NCI-H82 treated with DMSO at 0.1 percent for 48 hours (cell line): ENCODE measurements at regions not wholly inside any gene's neighbourhood (a gene's known extent, or its start where the extent isn't known, plus 50 kb on each side); places are given as distances from the start of the nearest gene placed in this dataset.
"Not testable (repeated sequence)": the region's sequence is repeated elsewhere in the genome, so short reads cannot be mapped to it uniquely, and the experiment has no call there.

Experiments used
- DNase-seq: peaks from one replicate; lab custom pipeline; 2025; ENCODE audit not compliant: unreplicated experiment; lab: John Stamatoyannopoulos, UW

DNA sequence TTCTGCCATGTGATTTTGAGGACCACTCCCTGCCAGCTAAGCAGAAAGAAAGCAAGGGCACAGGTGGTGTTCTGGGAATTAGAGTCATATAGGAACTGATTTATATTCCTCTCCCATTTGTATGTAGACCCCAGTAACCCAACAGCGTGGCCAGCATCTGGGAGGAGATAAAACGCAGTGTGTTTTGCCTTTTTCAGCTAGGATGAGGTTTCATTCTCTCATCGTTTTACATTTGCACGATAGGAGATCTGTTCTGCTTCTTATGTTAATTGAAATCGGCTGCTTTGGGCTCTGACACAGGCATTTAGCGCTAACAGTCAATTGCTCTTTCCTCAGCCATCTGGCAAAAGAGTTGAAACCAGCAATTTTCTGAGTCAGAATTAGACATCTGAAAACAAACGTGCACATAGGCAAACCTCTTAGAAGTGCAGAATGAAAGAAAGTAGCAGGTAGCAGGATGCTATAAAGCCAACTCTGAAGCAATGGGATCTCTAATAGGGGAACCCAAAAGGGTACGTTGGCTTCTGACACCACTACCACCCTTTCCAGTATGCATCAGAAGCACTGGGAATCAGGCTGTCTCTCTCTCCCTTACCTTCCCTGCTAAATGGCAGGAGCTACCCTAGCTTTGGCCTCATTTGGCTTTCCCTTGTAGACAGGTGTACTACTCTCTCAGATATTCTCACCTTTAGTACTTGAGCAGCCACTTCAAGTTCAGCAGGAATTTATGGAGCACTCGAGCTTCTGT, 219.1 kb downstream of the PHLDA1 start:
- DNase-seq, result peak; percentile 32

DNA sequence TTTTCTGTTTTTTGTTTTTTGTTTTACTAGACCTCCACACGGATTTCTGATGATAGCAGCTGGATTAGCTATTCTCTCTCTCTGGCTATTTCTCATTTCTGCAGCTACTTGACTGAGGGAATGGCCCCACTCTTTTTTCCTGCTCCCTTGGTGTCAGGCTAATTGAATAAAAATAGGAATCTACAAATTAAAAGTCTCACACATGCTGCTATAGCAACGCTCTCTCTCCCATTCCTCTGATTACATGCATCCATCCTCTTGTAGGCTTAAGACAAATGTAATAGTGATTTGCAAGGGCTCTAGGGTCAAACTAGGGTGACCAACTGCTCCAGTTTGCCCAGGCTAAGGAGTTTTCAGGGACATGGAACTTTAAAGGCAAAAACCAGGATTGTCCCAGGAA, 221.8 kb downstream of the PHLDA1 start:
- no peak for DNase-seq

DNA sequence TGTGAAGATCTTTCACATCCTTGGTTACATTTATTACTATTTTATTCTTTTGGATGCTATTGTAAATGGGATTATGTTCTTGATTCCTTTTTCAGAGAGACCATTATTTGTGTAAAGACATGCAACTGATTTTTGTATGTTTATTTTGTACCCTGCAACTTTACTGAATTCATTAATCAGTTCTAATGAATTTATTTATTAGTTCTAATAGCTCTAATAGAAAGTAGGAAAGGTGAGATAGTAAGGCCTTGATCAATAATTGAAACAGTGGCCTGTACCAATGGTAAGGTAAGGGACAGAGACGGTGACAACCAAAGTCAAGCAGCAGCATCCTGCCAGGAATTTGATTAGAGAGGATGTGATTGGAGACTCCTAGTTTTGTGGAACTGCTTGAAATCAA, 224.1 kb downstream of the PHLDA1 start:
- DNase-seq, result no peak

DNA sequence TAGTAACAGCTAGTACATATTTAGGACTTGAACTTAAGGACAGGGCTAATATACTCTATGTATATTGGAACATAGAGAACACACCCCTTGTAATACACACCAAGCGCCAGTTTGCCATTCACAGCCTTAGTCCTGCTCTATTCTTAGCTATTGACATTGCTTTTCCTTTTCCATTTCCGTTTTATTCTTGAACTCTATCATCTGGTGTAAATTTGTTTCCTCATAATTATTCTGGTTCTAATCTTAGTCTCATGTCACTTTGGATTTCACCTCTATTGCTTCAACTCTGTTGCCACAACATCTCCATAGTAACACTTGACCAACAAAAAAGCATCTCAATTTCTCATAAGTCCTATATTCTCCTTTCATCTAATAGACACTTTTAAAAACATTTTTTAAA, 225.7 kb downstream of the PHLDA1 start:
- no peak for DNase-seq

DNA sequence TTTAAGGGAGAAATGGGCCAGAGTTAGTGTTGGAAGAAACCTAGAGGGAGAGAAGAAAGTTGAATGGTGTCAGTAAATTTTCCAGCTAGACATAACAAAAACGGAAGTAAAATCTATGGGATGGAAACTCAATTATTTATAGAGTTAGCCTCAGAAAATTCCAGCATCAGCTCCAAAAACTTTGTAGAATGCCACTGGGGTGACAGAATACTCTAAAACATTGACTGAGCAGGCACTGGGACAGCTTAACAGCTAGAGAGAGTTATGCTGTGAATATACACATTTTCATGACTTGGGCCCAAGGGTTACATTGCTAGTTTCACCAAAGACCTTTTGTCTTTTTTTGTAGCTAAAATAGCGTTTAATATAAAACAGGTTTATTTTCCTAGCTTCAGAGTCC, 226.3 kb downstream of the PHLDA1 start:
- no peak for DNase-seq

DNA sequence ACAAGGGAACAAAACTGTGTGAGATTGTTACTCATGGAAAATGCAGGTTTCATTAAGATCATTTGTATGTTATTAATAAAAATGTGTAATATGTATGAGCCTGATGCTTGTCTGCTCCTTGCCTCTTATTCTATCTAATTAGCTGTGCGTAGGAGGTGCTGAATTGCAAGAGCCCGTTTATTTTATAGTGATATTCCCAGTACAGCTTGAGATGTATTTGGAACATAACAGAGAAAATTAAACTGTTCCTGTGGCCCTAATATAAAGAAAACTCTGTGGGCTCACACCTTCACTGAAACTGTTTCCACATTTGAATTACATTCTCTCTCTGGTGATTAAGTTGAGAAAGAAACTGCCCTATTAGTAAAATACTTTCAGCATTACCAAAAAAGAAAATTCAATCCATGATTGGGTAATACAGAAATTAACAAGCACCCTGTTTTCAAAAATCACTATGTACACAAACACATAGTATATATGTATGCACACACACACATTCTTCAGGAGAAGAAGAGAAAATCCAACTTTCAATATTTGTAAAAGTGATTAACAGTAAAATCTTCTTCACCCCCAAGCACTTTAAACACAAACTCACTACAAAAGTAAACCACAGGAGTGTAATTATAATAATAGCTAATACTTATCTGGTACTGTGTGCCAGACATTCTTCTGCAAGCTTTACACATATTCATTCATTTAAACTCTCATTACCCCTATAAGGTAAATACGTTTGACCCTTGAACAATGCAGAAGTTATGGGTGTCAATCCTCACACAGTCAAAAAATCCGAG, 233.2 kb downstream of the PHLDA1 start:
- DNase-seq, result no peak

DNA sequence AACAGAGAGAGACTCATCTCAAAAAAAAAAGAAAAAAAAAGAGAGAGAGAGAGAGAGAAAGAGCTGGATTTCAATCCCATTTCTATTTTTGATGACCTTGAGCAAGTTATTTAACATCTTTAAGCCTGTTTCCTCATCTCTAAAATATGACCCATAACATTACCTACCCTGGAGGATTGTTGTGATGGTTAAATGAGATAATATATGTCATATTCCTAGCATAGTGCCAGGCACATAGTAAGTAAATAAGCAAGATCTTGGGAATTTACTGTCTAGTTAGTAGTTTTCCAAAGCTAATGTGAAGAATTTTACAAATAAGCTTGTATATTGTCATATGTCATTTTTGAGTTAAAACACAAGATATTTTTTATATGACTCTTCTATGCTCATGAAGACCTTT, 236.5 kb downstream of the PHLDA1 start:
- DNase-seq, result no peak

DNA sequence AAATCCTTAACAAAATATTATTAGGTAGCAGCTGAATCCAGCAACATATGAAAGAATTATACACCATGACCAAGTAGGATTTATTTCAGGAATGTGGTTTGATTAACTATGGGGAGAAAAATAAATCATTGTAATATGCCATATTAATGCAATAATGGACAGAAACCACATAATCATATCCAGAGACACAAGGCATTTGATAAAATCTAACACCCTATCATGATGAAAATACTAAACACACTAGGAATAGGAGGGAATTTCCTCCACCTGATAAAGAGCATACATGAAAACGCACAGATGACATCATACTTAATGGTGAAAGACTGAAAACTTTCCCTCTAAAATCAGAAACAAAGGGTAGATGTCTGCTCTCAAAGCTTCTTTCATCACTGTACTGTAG, 238.9 kb downstream of the PHLDA1 start:
- DNase-seq, result no peak

DNA sequence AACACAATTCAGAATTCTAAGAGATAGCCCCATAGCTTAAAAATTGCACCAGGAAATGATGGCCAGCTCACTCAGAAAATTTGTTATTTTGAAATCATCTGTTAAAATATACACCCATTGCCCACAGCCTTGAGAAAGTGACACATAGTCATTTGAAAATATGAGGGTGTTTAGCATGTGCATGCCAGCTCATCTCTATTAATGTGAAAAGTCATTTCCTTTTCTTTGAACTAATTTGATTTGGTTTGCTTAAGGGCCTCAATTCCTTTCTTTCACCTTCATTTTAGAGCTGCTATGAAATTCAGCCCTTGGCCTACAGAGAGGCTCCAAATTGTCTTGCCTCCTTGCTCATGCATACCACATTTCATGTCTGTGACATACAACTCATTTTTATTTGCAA, 241.4 kb downstream of the PHLDA1 start:
- no peak for DNase-seq

DNA sequence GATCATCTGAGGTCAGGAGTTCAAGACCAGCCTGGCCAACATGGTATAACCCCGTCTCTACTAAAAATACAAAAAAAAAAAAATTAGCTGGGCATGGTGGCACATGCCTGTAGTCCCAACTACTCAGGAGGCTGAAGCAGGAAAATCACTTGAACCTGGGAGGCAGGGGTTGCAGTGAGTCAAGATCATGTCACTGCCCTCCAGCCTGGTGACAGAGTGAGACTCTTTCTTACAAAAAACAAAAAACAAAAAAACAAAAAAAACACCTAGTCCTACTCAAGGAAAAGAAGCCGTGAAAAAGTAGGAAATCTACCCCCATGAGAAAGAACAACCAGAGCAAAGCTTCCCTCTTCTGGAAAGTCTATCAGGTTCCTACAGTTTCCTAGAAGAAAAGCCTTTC, 244.4 kb downstream of the PHLDA1 start:
- not testable (repeated sequence) for DNase-seq

DNA sequence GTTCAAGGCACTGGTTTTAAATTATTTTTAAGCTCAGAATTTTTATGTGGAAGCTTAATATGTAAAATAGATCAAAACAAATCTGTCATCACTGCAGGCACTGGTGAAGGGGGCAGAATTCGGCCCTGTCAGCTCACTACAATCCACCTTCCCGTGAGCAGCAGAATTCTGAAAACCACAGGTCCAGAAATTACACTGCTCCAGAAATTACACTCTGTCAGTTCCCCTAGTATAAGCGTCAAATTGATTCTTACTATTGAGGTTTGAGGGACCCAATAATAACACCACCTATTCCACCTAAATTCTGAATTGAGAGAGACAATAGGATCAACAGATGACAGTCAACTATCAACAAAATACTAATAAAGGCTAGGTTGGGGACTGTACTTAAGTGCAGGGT, 245.5 kb downstream of the PHLDA1 start:
- no peak for DNase-seq

DNA sequence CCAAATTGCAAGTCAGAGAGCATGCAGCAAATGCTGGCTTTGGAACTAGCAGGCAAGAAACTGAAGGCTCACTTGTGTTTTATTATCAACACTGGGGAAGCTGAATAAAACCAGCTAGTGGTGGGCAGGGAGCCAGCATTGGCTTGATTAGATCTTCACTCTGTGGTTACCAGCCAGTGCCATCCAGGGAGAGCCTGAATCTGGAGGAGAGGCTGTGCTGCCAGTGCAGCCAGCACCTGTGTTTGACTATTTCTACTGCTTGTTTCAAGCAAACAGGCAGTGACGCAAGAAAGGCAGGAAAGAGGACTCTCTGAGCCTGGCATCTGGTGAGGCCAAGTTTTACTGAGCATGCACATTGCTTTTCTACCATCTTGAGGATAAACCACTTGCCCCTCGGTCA, 247.0 kb downstream of the PHLDA1 start:
- DNase-seq, result no peak

DNA sequence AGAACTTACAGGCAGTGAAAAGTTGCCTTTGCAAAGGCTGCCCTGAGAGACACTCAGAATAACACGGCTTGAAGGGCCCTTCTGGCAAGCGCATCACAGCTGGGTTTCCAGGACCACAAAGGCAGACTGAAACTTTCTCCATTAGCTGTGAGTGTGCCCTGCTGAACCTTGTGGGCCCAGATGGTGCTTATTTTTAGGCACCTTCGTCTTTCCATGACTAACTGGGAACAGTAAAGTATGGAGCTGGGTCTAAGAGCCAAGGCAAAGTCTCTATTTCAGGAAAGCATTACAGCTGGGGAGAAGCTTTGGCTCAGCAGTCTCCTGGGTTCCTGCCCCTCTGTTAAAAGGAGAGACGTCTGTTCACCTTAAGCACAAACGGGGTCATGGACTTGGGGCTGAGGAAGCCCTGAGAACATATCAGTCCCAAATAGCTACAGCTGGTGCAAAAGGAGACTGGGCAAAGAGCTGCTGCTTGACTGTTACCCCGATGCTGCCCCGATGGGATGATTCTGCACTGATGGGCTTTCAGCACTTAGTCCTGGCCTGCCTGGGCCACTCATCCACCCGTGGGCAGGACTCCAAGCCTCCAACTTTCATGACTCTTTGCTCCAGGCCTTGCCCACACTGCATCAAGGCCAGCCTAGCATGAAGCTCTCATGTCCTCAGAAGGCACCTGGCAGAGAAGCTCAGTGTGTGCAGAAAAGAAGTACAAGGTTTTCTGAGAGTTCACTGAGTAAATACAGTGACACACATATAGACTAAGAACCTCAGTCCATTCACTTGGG, 248.3 kb downstream of the PHLDA1 start:
- DNase-seq, result no peak

DNA sequence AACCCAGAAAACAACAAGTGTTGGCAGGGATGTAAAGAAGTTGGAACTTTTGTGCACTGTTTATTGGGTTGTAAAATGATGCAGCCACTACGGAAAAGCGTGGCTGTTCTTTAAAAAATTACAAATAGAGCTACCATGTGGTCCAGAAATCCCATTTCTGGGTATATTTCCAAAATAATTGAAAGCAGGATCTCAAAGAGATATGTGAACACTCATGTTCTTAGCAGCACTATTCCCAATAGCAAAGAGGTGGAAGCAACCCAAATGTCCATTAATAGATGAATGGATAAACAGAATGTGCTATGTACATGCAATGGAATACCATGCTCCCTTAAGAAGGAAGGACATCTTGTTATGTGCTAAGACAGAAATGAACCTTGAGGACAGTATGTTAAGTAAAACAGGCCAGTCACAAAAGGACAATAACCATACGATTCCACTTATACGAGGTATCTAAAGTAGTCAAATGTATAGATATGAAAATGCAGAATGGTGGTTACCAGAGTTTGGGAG, 249.5 kb downstream of the PHLDA1 start:
- DNase-seq, result no peak

DNA sequence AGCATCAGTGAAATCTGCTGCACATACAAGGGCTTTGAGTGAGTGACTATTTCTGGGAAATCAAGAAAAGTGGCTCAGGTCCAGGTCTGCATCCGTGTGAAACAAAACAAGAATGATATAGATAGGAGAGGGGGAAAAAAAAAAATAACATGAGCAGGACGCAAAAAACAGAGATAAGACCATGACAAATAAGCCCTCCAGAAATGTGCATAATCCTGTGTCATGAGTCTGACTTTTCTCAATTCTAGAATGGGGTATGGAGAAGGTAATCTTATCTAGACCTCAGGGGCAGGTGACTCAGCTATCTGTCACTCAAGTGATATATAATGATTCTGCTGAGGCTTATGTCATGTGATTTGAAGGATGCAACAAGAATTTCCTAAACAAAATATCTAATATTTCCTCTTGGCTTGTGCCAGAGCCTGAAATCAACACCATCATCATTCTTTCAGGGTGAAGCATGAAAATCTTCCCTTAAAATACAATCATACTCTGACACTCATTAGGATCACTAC, 250.0 kb downstream of the PHLDA1 start:
- DNase-seq, result no peak

DNA sequence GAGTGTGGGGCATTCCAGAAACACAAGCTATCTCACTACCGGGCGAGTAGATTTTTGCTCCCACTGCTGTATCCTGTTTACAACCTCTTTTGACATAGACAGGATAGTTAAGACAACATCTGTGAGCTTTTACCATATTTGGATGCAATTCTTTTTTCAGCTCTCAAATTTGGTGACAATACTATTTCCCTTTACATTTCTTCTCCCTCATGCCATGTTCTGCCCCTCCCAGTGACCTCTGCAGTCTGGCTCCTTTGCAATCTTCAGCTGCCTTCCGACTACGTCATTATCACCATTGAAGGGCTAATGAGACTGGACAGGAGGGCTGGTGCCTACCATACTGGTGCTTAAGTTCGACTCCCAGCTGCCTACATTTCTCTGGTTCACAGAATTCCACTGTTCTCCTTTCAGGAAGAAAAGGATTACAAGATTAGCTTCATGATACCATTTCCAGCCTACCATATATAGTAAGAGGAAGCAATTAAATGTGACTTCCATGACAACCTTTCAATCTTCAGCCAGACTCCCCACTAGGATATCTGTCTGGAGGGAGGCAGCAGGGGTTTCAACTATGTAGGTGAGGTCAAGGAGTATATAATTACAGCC, 251.6 kb downstream of the PHLDA1 start:
- peak; percentile 49 for DNase-seq

DNA sequence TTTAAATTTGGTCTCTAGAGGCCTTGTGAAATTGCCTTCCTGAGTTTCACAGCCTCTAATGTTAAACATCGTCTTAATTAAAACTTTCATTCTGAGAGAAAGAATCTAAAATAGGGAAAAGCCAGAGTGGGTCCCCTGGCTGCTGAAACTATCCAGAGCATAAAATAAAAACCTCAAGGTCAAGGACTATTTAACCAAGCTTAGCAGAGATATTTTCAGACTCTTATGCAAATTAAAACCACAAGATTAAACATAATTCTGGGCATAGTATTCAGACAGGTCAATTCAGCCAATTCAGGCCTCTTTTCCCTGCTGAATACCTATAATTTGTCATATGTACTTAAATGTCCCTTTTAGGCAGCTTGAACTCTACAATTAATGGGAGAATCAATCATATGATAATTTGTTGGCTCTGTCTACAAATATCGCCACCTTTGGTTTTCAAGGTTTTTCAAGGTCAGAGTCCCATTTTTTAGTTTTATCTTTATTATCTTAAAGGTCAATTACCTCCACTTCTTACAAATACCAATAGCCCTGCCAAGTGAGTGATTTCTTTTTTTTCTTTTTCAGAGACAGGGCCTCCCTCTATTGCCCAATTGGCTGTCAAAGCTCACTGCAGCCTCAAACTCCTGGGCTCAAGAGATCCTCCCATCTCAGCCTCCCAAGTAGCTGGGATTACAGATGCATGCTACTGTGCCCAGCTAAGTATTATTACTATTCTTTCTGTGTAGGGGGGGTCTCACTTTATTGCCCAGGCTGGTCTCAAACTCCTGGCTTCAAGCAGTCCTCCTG, 257.1 kb downstream of the PHLDA1 start:
- DNase-seq, result no peak

DNA sequence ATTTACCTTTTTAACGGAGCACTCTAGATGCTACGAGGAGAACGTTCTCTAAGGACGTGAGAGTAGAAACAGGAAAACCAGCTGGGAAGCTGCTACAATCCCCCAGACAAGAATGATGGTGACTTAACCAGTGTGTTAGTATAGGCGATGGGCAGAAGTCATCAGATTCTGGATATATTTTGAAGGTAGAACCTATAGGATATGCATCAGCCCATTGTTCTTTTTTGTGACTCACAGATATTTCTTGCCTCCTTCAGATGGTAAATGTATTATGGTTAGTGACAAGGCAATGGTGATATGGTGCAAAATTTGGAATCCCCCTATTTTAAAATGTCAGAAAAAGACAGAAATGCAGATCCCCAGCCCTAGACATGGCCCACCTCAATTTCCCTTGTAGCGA, 258.2 kb downstream of the PHLDA1 start:
- DNase-seq, result no peak

DNA sequence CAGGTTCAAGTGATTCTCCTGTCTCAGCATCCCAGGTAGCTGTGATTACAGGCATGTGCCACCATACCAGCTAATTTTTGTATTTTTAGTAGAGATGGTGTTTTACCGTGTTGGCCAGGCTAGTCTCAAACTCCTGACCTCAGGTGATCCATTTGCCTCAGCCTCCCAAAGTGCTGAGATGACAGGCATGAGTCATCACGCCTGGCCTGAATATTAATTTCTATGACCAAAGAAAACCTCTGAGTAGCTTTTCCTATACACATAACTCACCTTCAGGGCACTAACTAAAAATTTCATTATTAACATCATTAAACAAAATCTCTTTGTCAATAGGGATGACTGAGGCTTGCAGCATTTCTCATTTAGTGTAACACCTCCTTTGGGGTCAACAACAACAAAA, 259.6 kb upstream of the KRR1 start:
- no peak for DNase-seq

DNA sequence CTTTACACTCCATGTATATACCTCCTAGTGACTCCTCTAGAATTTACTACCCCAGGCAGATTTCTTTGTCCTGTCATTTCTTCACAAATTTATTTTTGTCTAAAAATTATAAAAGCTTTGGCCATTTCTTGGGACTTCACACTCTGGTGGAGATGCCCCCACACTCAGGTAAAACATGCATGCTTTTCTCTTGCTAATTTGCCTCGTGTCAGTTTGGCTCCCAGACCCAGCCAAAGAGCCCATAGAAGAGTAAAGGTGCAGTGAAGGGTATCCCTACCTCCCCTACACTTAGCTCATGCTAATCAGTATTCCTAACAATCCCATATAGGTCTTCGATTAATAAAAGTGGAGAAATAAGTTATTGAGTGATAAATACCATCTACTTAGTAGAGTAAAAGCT, 256.5 kb upstream of the KRR1 start:
- DNase-seq, result no peak
